T follicular helper cell (primary cell): ENCODE measurements at regions not wholly inside any gene's neighbourhood (a gene's known extent, or its start where the extent isn't known, plus 50 kb on each side); places are given as distances from the start of the nearest gene placed in this dataset.

Source experiments
- DNase-seq: peaks from one replicate; pipeline ENCODE4 v3.0.0-alpha.2; 2020; ENCODE audit warnings: low read depth

DNA sequence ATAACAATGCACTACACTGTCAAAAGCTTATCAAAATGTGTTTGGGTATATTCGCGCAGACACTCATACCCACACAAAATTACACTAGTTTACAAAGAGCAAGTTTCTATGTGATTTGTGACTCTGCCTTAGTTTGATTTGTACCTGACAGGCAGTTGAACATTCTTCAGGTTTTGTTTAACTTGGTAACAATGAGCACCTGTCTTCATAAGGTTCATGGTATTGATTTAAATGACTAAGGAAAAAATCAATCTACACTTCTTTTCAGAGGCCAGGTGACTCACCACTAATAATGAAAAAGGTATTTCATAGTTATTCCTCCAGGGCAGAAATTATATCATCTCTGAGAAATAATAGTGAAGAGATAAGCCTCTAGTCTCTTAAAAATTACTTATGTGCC is 1114.6 kb upstream of the AGA start:
- no peak for DNase-seq

DNA sequence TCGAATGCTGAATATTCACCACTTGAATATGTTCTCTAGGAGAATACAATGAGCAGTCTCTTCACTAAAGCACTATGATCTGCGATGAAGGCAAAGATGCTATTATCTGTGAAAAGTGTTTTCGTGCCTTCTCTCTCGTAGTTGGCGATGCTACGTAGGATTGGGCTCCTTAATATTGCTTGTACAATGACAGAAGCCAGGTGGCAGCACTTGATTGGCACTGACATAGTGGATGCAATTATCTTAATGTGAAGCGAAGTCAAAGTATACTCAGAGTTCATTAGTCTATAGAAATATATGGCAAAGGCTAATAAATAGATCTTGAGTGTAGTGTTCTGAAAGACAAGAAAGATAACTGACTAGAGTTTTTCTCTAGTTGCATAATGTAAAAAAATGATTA is 1135.7 kb upstream of the AGA start:
- DNase-seq = no peak

DNA sequence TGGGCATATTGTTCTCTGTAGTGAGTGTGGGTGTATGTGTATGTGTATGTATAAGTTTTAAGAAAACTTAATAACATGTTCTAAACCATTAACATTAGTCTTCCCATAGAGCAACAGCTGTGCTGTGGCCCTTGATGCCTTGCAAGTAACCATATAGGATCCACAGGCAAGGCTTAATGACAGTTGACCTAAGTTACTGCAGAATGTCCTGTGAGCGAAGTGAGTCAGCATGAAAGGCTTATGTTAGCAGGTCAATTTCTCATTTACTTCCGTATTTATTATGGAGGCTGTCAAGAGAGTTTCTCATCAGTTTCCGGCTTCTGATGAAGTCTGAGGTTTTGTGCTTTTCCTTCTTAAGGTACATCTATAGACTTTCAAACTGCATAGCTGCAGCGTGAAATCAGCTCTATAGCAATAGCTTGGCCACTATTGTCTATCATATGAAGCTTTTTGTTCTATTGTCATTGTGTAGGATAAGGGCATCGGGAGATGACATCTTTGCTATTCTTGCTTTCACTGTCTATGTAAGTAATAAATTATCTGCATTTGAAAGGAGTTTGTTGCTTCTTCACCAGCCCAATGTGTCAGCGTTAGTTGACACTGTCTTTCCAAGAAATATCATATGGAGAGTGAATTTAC is 1153.4 kb upstream of the AGA start:
- DNase-seq = no peak

DNA sequence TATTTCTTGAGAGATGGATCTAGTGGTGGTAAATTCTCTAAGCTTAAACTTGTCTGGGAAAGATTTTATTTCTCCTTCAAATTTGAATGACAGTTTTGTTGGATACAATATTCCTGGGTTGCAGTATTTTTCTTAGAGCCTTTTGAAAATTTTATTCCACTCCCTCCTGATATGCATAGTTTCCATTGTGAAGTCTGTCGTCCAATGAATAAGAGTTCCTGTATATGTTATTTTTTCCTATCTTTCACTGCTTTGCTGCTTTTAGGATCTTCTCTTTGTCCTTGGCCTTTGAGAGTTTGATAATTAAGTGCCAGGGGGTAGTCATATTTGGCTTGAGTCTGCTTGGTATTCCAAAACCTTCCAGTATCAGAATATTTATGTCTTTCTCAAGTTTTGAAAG is 1156.4 kb upstream of the AGA start:
- DNase-seq = no peak

DNA sequence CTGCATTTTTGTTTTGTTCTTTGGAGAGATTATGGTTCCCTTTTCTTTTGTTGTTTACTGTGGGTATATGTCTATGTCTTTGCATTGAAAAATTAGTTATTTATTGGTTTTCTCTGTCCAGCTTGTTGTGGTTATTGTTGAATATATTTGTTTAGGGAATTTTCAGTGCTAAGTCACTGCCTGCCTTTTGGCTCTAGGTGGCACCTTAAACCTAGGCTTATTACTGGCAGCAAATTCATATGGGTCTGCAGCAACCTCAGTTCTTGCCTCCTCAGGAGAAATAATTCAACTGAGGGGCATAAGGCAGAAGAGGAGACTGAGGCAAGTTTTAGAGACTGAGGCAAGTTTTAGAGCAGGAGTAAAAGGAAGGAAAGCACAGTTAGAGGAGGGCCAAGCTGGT is 1157.3 kb upstream of the AGA start:
- DNase-seq = no peak

DNA sequence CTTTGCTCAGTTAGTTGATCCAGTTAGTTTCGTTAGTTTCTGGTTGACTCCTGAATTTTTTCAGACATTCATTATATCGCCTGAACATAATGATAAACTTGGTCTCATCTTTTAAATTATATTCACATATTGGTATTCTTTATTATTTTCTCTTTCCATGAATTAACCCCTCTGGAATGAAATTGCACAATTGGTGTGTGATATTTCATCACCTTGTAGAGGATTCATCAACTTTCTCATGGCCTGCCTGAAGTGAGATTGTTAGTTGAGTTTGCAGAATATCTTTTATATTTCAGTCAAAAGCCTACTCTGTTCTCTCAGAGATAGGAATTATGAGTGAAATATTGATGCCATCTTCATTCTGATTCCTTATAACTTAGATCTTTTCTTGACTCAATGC is 1160.6 kb upstream of the AGA start:
- DNase-seq = no peak

DNA sequence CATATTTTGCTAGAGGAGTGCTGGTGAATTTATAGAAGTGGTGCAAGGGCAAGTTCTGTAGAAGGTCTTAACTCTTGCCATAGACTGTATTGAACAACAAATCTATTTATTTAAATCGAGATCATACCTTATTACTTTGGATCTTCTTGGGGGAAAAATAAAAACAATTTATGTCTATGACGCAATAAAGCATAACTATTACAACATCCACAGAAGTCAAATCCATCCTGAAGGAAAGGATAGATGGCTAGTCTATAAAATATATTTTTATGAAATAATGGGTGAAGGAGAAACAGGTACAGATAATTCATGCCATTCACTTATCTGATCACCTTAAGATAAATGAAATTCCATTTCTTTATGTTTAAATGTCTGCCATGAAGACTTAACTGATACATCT is 1168.8 kb upstream of the AGA start:
- DNase-seq = no peak

DNA sequence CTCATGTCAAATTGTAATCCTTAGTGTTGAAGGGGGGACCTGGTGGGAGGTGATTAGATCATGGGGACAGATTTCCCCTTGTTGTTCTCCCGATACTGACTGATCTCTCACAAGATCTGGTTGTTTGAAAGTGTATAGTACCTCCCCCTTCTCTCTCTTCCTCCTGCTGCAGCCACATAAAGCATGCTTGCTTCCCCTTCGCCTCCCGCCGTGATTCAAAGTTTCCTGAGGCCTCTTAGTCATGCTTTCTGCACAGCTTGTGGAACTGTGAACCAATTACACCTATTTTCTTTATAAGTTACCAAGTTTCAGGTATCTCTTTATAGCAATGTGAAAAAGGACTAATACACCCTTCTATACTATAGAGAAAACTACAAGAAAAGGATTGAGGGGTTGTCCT is 1170.5 kb upstream of the AGA start:
- DNase-seq = no peak

DNA sequence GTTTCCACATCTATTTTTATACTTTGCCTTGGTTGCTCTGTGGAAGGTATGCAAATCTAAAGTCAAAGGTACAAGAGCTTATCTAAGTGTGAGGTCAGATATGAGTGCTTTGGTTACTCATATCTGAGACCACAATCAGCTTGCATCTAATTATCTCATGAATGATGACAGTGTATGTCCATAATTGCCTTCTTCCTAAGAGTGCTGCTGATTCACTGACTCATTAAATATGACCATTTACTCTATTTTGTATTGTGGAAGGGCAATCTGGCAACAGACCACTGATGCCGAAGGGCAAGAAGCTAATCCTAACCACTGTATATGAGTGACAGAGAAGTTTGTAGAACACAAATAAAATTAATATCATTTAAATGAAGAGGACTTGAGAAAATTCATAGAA is 1190.2 kb upstream of the AGA start:
- no peak for DNase-seq

DNA sequence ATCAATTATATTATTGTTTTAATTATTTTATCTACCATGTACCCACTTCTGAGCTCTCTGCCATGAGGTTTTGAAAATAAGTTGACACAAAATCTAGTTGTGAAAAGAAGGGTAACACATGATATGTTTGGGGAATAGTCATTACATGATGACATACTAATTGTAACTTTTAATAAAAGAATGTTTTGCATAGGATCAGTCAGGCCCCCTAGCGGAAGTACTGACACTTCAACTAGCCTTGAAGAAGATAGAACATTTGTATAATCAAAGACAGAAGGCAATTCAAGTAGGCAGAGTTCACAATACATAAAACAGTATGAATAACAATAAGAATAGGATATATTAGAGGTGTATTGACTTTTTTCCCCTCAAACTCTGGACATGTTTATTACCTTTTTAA is 1191.0 kb upstream of the AGA start:
- DNase-seq = no peak

DNA sequence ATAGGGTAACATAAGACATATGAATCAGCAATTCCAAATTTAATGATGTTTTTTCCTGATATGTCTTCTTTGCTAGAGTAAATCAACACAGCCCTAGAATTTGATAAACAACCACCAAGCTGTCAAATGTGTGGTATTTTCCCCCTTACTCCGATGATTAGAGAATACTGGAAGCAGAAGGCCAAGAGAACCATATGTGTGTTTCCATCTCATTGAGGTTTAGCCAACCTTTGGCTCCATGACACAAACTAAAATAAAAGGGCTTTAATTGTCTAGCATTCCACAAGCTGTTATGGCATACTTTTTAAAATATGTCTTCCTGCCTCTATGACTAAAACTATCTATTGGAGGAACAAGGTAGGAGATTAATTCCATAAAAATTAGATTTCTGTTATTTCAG is 1222.4 kb upstream of the AGA start:
- DNase-seq = no peak

DNA sequence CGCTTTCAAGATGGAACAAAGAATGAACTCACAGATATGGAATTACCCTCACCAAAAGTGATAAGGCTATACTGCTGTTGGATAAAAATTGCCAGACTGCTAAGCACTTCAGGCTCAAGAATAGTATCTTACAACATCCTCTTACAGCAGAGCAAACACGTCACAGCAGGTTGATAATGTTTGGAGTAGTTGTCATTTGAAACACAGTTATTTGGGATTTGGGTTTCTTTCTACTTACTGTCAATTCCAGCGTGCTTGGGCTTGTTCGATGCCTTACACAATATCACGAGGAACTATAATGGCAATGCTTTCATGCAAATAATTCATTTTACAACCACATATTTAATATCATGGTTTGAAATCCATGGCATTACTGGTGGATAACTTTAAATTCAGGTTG is 1223.7 kb upstream of the AGA start:
- DNase-seq = no peak

DNA sequence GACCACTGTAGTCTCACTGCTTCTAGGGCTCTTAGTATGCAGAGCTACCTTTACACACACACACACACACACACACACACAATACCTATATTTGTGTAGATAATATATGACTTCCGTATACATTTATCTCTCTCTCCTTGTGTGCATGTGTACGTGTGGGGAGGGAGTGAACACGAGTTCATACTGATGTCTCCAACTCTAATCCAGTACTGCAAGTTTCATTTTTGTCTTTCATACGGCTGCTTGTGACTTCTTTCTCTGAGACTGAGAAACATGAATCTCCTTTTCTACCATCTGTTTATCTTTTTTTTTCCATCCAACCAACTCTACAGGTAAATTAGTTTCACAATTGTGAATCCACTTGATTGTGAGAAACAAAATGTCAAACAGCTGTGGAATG is 1229.5 kb upstream of the AGA start:
- DNase-seq = no peak

DNA sequence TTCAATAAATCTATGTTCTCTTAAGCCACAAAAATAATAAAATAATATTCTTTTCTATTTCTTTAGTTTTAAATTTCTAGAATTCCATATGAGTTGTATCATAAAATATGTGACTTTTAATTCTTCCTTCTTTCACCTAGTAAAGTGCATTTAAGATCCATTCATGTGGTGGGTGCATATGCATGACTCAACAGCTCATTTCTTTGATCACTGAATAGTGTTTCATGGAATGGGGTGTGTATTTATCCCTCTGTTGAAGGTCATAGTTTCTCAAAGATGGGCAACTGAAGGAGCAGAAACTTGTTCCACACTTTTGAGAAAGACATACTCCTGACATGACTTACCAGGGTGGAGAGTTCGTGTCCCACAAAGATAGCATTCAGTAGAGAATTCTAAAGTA is 1230.3 kb upstream of the AGA start:
- no peak for DNase-seq

DNA sequence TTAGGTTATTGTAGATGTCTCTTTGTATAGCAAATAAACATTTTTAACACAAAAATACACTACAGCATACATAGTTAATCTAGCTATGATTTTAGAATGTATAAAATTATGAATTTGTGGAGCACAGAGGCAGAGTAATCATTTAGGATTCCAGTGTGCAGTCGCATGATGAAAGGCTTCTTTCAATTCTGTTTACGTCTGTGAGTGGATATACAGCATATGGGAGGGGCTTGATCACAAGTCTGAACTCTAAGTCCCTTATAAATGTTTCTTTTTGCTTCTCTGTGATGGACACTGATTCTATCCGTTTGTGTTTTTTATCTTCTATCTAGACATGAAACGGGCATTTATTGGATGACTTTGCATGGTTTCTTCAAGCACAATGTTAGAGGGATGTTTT is 1239.6 kb upstream of the AGA start:
- no peak for DNase-seq

DNA sequence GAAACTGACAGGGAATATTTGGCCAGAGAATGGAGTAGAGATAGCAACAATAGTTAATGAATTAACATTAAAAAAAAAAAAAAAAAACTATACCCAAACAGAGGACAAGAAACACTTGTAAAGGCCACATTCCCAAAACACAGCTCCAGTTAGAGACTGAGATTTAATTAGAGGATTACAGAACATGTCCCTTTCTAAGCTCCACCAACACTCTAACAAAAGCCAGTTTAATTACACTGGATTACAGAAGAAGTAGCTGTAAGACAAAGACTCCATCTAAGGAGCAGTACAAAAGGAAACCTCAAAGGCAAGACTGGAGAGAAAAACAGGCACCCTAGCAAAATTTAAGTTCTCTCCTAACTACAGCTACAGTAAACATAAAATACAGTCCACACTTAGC is 1247.7 kb upstream of the AGA start:
- no peak for DNase-seq

DNA sequence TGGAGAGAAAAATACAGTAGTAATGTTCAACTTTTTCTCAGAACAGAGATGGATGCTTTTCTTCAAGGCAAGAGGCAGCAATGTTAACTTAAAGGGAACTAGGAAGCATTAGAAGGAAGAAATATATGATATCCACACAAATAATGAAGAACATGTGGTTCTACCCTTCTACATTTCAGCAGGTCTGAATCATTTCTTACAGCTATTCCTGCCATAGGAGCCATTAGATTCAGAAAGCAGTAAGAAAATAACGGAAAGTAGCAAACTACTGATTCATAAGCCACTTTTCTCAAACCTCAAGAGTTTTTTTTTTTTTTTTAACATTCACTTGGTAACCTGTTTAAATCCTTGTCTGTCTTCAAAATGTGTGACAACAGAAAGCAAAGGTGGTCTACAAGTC is 1251.6 kb upstream of the AGA start:
- no peak for DNase-seq

DNA sequence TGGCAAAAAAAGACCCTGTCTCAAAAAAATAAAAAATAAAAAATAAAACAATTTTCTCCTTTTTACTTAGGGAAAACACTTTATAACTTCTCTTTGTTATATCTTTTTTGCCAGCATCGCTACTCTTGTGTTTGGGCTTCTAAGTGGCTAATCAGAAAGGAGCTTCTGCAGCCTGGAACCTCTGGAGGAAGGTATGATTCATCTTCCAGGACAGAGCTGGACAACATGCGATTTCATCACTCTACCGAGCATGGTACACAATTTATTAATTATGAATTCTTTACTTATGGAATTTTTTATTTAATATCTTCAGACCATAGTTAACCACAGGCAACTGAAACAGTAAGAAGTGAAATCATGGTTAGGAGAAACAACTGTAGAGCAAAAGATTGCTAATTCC is 1254.3 kb upstream of the AGA start:
- DNase-seq = no peak

DNA sequence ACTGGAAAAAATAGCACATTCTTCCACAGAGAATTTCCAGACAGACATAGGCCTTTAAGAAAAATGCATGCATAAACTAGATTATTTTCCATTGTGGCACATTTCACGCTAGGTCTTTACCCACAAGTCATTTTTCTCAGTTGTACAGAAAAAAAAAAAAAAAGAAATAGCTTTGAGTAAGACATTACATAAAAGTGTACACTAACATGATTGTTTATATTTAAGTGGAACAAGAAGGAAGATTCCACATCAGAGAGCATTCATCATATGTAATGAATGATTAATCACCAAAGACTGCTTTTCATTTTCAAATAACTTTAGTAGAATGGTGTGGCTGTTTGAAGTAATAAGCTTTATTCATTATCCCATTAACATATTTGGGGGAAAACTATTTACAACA is 1270.2 kb upstream of the AGA start:
- DNase-seq = no peak

DNA sequence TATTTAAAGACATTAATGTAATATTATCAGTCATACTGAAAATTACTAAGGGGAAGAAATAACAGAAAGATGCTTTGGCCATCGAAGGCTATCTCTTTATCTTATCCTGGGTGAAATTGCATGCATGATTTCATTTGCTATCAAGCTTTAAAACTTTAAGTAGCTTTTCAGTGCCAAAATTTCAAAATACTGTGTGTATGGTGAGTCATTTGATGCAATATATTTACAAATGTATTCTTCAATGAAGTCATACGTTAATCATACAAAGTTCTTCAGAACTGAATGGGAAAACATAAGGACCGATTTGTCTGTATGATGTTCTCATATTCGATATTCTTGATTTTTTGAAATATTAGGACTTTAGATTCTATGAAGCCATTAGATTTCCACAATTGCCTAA is 1295.8 kb upstream of the AGA start:
- DNase-seq = no peak

DNA sequence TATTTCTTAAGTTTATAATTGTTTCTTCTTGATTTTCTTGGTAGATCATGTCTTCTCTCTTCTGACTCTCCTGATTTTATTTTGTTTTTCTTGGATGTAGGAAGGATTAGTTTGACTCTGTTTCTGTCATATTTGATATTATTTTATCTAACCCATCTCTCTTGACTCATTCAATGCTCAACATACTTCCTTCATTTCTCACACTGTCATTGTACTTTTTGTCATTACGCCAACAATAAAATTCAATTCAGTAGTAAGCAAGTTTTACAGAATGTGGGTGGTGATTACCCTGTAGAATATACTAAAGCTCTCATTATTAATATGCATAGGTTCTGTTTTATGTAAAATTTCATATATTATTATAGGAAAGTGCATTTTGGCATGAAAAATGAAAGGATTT is 1303.0 kb upstream of the AGA start:
- DNase-seq = no peak

DNA sequence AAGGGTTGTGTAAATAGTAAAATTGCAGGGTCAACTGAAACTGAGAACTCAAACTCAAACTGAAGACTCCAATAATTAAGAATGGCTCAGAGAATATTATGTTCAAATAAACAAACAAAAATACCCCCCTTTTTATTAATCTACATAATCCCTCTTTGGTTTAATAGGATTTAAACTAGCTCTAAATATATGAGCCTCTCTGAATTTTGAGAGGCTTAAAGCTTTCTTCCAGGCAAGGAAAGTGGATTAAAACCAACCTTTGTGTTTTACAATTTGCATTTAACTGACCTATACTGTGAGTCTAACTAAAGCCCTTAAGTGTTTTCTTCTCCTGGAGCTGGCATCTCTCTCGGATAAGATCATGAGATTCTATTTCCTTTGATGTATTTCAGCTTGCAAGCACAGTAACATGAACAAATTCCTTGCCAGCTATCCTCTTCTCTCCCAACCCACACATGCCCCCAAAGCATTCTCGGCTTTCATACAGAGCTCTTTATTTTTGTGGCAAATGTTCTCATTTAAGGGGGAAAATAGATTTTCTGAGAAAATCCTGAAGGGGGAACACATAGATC is 1310.8 kb upstream of the AGA start:
- no peak for DNase-seq

DNA sequence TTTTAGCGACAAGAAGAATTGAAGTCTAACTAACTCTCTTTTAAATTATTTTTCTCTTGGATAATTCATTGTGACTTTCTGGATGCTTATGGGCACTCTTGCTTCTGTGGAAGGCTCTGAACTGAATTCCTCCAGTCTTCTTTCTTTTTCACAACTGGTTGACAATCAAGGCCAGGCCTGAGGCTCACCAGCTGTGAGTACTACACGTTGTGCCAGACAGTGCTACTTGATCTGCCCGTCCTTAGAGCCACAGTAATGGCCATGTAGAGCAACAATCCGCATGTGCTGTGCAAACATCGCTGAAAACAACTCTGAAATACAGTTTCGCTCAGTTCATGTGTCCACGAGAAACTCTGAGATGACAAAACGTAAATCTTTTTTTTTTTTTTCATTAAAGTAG is 1336.3 kb upstream of the AGA start:
- DNase-seq = no peak

DNA sequence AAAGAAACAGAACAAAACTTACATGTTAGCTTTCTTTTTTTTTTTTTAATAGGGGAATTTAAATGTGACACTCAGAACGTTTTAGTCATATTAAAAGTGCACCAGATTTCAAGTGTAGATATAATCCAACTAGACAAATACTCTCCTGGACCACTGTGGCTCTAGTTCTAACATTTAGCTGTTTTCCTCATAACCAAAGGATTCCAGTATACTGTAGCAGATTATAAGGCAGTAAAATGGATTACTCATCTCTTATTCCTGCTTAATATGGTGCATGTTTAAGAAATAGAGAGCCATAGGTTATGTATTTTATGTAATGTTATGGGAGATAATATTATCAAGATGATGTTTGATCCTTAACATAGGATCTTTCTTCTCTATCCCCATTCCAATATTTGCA is 1339.5 kb upstream of the AGA start:
- DNase-seq = no peak

DNA sequence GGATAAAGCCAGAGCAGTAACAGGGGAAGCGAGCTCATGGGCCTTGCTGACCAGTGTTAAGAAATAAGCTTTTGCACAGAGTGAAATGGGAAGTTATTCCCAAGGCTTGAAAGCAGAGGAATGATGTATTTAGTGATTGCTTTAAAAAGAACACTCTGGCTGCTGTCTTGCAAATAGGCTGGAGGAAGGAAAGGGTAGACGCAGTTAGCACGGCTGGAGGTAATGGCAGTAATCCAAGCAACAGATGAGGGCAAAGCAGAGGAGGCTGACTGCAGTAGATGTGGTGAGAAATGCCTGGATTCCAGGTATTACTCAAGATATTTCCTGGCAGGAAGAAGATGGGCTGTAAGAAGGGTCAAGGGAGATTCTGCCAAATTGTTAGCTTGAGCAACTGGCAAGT is 1342.3 kb upstream of the AGA start:
- no peak for DNase-seq
